ENCODE measurements at regions not wholly inside any gene's neighbourhood (a gene's known extent, or its start where the extent isn't known, plus 50 kb on each side); places are given as distances from the start of the nearest gene placed in this dataset.

DNA sequence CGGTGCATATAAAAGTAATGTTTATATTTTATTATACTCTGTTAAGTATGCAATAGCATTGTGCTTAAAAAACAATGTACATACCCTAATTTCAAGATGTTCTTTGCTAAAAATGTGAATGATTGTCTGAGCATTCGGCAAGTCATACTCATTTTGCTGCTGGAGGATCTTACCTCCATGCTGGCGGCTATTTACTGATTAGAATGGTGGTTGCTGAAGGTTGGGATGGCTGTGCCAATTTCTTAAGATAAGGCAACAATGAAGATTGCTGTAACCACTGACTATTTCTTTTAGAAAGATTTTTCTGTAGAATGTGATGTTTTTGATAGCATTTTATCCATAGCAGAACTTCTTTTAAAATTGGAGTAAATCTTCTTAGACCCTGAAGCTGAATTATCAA is 932.7 kb downstream of the ZPLD1 start:
- Mint-ChIP-seq H3K9me3 (no peaks in the 10 kb centered on the region), H3K27me3 (no peaks in the 10 kb centered on the region), H3K36me3 (ENCODE audit: low read depth) (no peaks in the 10 kb centered on the region), H3K4me3 (no peak overlapping the region), H3K27ac (no peak overlapping the region), H3K4me1 (ENCODE audit: low read depth) (no peaks in the 10 kb centered on the region)
- intact Hi-C loops (cut with micrococcal nuclease) = no loop called here

DNA sequence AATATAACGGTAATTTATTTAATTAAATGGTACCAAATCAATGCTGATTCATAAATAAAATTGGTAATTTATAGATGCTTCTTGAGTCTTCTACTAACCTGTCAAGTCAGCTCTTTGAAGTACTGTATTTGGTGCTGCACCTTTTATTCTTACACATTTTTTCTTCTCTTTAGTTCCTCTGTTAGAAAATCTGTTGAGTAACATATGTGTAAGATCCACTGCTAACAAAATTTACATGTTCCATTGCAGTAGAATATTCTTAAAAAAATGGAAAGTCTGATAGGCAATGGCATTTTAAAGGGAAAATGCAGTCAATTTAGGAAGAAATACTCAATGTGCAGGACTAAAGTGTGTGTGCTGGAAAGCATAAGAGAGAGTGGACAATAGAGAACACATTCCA is 936.6 kb downstream of the ZPLD1 start:
- intact Hi-C loops (cut with micrococcal nuclease) = no loop called here
- H3K27me3 Mint-ChIP-seq = no peaks in the 10 kb centered on the region
- no peaks in the 10 kb centered on the region for H3K4me1 Mint-ChIP-seq (ENCODE audit: low read depth)
- peaks cover 8% of the 10 kb centered on the region for H3K9me3 Mint-ChIP-seq
- no peak overlapping the region for H3K4me3 Mint-ChIP-seq
- no peaks in the 10 kb centered on the region for H3K36me3 Mint-ChIP-seq (ENCODE audit: low read depth)
- H3K27ac Mint-ChIP-seq = no peak overlapping the region

DNA sequence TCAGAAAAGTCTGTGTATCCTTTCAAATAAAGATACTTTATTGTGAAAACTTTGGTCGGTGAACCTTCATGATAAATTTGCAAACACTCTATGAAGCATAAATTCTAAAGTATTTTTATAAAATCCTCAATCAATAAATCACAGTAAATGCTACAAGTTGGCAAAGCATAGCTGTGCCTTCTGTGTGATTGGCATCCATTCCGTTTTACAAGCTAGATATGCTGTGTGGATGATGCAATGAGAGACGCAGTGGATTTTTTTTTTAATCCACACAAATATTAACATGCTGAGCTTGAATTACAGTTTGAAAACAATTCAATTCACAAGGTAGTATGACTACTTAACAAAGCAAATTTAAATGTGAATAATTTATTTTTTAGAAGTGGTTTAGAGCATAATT is 937.2 kb downstream of the ZPLD1 start:
- Mint-ChIP-seq H3K4me1 (ENCODE audit: low read depth) (no peaks in the 10 kb centered on the region), H3K36me3 (ENCODE audit: low read depth) (no peaks in the 10 kb centered on the region), H3K4me3 (no peak overlapping the region), H3K9me3 (peaks cover 9% of the 10 kb centered on the region), H3K27ac (no peak overlapping the region), H3K27me3 (no peaks in the 10 kb centered on the region)
- intact Hi-C loops (cut with micrococcal nuclease) = no loop called here

DNA sequence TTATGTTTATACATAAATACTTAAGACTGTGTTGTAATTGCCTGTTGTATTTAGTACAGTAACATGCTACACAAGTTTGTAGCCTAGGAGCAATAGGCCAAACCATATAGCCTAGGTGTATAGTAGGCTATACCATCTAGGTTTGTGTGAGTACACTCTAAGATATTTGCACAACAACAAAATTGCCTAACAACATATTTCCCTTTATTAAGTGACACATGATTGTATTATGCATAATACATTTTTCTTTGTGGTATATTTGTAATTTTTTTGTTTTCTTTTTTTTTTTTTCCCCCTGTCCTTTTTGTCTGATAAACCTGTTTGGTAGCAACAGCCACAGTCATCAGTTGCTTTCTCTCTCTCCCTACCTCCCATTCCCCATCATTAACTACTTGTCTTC is 945.6 kb downstream of the ZPLD1 start:
- no peaks in the 10 kb centered on the region for H3K4me1 Mint-ChIP-seq (ENCODE audit: low read depth)
- H3K9me3 Mint-ChIP-seq = peaks cover 9% of the 10 kb centered on the region
- H3K27ac Mint-ChIP-seq = no peak overlapping the region
- intact Hi-C loops (cut with micrococcal nuclease) = no loop called here
- no peak overlapping the region for H3K4me3 Mint-ChIP-seq
- no peaks in the 10 kb centered on the region for H3K36me3 Mint-ChIP-seq (ENCODE audit: low read depth)
- H3K27me3 Mint-ChIP-seq = no peaks in the 10 kb centered on the region

DNA sequence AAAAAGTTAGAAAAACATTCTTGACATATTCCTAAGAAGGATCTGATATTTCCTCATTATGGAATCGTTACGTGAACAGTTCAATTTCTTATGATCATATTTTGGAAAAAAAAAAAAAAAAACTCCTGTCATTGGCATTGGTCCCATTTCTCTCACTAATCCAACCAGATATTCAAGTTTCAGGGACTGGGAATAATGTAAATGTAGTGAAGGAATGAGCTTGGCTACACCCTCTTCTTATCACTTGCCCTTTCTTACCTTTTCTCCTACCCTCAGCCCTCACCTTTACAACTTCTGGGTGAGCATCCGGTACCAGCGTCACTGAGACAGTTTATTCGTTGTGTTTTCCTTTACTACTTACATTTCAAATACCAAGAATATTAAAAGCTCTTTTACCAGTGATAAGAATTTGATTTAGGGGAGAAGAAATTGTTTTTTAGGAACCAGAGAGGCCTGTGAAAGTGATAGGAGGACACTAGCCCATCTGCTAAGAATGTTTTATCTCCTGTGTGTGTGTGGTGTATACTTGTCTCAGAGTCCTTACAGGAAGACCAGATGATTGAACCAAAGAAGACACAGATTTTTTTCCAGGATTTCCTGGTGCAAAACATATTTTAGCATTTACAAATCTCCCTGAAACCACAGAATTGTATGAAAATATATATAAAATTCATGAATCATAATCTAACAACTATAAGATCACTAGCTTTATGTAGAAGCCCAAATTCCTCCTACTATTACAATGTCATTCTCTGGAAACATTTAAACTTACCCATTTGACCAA is 946.7 kb downstream of the ZPLD1 start:
- no peak overlapping the region for H3K4me3 Mint-ChIP-seq
- no peaks in the 10 kb centered on the region for H3K4me1 Mint-ChIP-seq (ENCODE audit: low read depth)
- no peaks in the 10 kb centered on the region for H3K36me3 Mint-ChIP-seq (ENCODE audit: low read depth)
- H3K27ac Mint-ChIP-seq = no peak overlapping the region
- intact Hi-C loops (cut with micrococcal nuclease) = no loop called here
- H3K9me3 Mint-ChIP-seq = peaks cover under 1% of the 10 kb centered on the region
- no peaks in the 10 kb centered on the region for H3K27me3 Mint-ChIP-seq

DNA sequence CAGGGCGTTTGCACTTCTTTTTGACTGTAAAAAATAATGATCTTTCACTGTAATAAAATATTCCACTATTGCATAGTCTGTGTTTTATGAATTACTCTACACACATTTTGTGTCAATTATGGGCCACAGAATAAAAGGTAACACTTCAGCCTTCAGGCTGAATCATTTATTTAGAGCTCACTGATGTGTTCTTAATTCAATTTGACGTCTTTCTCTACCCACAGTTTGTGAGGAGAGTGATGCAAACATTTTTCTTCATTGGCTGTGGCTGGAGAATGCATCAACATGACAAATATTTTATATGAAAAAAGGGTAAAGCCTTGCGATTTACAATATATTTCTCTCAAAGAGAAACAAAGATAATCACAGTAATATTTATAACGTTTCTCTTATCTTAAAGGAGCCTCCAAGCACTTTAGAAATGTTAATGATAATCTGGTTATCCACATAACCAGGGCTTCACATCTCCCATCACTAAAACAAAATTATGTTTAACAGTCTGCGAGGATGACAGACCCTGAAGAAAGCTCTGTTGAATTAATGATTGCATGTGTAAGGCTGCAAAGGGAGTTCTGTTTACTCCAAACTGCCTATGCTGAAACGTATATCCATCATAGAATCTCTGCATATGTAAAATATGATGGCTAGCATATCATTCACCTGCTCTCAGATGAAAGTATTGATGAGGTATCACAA is 951.3 kb downstream of the ZPLD1 start:
- Mint-ChIP-seq H3K9me3 (no peaks in the 10 kb centered on the region), H3K4me1 (ENCODE audit: low read depth) (no peaks in the 10 kb centered on the region), H3K4me3 (no peak overlapping the region), H3K36me3 (ENCODE audit: low read depth) (no peaks in the 10 kb centered on the region), H3K27me3 (no peaks in the 10 kb centered on the region), H3K27ac (no peak overlapping the region)
- intact Hi-C loops (cut with micrococcal nuclease) = no loop called here

DNA sequence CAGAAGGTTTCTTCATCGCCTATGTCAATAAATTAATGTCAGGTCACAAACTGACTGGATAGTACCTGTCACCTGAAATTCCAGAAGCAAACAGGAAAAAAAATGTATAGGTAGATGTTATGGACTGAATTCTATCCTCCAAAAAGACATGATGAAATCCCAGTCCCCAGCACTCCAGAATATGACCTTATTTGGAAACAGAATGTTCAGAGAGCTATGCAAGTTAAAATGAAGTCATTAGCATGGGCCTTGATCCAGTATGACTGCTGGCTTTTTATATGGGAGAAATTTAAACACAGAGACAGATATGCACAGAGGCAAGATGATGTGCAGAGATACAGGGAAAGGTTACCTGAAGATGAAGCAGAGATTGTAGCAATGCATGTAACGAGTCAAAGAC is 953.4 kb downstream of the ZPLD1 start:
- intact Hi-C loops (cut with micrococcal nuclease) = no loop called here
- Mint-ChIP-seq H3K4me3 (no peak overlapping the region), H3K27me3 (no peaks in the 10 kb centered on the region), H3K9me3 (no peaks in the 10 kb centered on the region), H3K4me1 (ENCODE audit: low read depth) (no peaks in the 10 kb centered on the region), H3K36me3 (ENCODE audit: low read depth) (no peaks in the 10 kb centered on the region), H3K27ac (no peak overlapping the region)

DNA sequence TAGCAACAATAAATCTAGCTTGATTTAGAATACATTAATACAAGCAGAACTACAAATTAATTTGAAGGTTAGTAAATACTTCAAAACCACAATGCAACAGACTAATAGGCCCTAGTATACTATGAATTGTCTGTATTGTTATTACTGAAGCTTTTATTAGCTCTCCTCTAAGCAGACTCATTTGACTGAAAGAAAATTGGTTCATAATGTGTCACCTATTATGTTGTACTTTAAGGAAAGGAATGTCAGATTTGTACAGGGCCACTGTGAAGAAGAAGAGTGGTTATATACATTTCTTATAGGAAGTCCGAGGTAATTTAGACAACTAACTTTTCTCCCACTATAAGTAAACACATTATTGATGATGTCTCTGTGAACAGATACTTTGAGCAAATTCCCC is 954.5 kb downstream of the ZPLD1 start:
- Mint-ChIP-seq H3K9me3 (no peaks in the 10 kb centered on the region), H3K27ac (no peak overlapping the region), H3K4me1 (ENCODE audit: low read depth) (no peaks in the 10 kb centered on the region), H3K36me3 (ENCODE audit: low read depth) (no peaks in the 10 kb centered on the region), H3K27me3 (no peaks in the 10 kb centered on the region), H3K4me3 (no peak overlapping the region)
- intact Hi-C loops (cut with micrococcal nuclease) = no loop called here

DNA sequence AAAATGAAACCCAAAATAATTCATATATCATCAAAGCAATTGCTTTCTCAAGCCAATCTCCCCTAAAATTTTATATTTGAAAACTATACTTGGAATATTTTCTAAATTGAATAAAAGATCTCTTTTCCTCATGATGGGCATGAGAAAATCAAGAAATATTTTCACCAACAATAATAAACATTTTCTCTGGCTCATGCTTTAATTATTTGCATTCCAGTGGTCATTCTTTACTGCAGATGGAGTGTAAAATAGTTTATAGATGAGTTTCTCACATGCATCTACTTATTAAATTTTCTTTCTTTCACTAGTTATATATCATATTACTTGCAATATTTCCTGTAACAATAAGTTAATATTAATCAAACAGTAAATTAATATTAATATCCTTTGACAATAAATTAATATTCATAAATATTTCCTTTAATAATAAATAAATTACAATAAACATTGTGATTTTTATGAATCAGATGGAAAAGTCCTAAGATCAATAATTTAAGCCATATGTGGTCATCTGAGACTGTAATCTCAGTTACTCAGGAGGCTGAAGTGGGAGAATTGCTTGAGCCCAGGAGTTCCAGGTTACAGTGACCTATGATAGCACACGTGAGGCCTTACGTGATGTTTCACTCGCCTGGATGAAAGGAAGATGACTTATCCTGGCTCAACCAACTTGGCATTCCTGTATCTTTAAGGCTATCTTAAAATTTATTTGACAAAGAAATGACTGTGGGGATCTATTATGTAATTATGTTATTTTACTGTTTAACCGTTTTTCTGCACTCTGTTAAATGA is 958.8 kb downstream of the ZPLD1 start:
- Mint-ChIP-seq H3K27me3 (no peaks in the 10 kb centered on the region), H3K4me3 (no peak overlapping the region)
- intact Hi-C loops (cut with micrococcal nuclease) = no loop called here

DNA sequence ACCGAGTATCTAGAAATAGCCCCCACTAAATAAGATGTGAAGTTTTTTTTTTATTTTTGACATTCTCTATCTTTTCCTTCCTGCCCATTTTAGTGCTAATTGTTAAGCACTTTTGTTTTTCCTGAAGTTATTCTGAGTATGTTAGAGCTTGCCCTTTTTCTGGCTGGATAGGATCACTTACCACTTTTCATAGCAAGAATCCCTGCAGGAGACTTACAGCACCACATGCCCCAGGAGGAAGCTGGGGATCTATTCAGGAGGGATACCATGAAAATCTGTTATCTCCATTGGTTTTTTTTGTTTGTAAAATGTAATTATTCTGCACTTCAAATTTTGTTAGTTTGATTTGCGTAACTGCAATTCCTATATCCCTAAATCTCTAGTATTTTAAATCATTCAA is 968.4 kb downstream of the ZPLD1 start:
- intact Hi-C loops (cut with micrococcal nuclease) = no loop called here
- Mint-ChIP-seq H3K9me3 (no peaks in the 10 kb centered on the region), H3K4me1 (ENCODE audit: low read depth) (no peaks in the 10 kb centered on the region), H3K27ac (no peak overlapping the region), H3K36me3 (ENCODE audit: low read depth) (no peaks in the 10 kb centered on the region), H3K4me3 (no peak overlapping the region), H3K27me3 (no peaks in the 10 kb centered on the region)

More for the DNA sequence above, 958.8 kb downstream of the ZPLD1 start:
- H3K36me3 Mint-ChIP-seq (ENCODE audit: low read depth) = no peaks in the 10 kb centered on the region
- no peak overlapping the region for H3K27ac Mint-ChIP-seq
- H3K9me3 Mint-ChIP-seq = peaks cover 8% of the 10 kb centered on the region
- no peaks in the 10 kb centered on the region for H3K4me1 Mint-ChIP-seq (ENCODE audit: low read depth)

DNA sequence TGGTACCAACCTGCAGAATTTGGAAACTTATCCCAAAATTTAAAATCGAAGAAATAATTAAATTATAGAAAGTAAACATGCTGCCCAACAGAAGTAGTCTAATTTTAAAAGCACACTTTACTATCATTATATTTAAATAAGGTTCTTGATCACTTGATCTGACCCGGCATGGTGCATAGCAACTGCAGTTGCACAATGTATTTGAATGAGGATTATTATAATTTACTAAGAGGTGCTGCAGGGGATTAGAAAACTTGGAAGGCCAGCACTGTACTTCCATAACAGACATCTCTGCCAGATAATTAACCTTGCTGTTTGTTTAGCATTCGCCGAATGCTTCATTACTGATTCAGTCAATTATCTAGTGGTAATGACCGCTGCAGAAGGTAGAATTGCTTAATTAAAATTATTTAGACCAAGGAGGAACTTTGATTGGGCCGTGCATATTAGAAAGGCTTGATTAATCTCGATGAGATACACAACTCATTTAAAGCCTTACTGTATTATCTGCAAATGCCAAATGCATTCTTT is 971.6 kb downstream of the ZPLD1 start:
- Mint-ChIP-seq H3K27me3 (no peaks in the 10 kb centered on the region), H3K4me1 (ENCODE audit: low read depth) (no peaks in the 10 kb centered on the region), H3K9me3 (no peaks in the 10 kb centered on the region), H3K4me3 (no peak overlapping the region), H3K36me3 (ENCODE audit: low read depth) (no peaks in the 10 kb centered on the region), H3K27ac (no peak overlapping the region)
- intact Hi-C loops (cut with micrococcal nuclease) = no loop called here

DNA sequence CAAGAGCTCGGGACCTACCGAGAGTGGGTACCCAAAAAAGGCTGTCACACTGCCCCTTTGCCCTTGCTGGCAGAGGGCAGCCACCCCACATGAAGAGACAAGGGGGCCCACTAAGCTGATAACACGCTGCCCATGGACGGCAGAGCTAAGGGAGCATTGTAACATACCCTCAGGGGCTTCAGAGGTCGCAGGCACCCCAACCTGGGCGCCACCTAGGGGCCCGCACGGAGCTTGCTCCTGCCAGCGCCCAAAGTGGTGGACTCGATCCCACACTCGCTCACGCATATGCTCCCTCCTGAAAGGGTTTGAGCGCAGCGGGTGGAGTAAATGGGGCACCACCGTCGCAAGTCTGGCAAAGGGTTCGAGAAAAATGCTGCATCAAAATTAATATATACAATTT is 975.4 kb downstream of the ZPLD1 start:
- Mint-ChIP-seq H3K9me3 (no peaks in the 10 kb centered on the region), H3K27ac (no peak overlapping the region), H3K36me3 (ENCODE audit: low read depth) (no peaks in the 10 kb centered on the region)

DNA sequence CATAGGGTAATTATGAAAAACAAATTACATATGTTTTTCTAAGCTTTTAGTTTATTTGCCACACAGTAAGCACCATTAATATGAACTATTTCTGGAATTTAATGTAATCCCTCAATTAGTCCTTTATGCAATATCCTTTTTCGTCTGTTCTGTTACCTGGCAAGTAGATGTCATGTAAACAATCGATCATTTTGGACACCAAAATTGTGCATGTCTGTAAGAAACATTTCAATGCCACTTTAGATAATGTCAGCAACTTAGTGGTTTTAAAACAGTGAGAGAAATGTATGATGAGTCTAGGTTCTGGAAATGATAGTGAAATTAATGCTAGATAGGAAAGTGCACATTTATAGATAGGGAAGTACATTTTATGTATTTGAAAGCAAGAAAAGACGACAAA is 986.6 kb downstream of the ZPLD1 start:
- Mint-ChIP-seq H3K36me3 (ENCODE audit: low read depth) (no peaks in the 10 kb centered on the region), H3K9me3 (no peaks in the 10 kb centered on the region), H3K27ac (no peak overlapping the region), H3K4me1 (ENCODE audit: low read depth) (no peaks in the 10 kb centered on the region), H3K4me3 (no peak overlapping the region), H3K27me3 (no peaks in the 10 kb centered on the region)
- intact Hi-C loops (cut with micrococcal nuclease) = no loop called here

More for the DNA sequence above, 975.4 kb downstream of the ZPLD1 start:
- no peaks in the 10 kb centered on the region for H3K4me1 Mint-ChIP-seq (ENCODE audit: low read depth)
- no peak overlapping the region for H3K4me3 Mint-ChIP-seq
- intact Hi-C loops (cut with micrococcal nuclease) = no loop called here
- H3K27me3 Mint-ChIP-seq = no peaks in the 10 kb centered on the region

DNA sequence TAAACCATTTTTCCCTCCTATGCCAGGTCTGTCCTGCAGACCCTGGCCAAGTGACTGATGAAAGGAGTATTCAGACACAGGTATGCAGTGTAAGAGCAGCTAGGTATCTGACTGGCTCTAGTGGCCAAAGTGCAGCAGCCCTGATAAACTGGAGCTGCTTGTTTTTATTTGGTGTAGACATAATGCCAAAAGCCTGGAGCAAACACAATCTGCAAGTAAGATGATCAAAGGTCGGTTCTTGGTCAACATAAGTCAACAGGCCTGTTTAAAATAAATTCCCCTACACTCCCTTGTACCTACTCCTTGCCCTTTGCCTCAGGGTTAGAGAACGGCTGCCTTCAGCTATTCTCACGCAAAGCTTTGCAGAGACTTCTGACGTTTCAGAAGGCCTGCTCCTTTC is 1003.1 kb downstream of the ZPLD1 start:
- H3K4me1 Mint-ChIP-seq (ENCODE audit: low read depth) = no peaks in the 10 kb centered on the region
- intact Hi-C loops (cut with micrococcal nuclease) = no loop called here
- H3K36me3 Mint-ChIP-seq (ENCODE audit: low read depth) = no peaks in the 10 kb centered on the region
- peaks cover 20% of the 10 kb centered on the region for H3K9me3 Mint-ChIP-seq
- no peaks in the 10 kb centered on the region for H3K27me3 Mint-ChIP-seq
- H3K4me3 Mint-ChIP-seq = no peak overlapping the region
- no peak overlapping the region for H3K27ac Mint-ChIP-seq

Measured in dendritic cell treated with granulocyte-macrophage colony-stimulating factor and Interleukin-4, amounts not matched to agents 40 ng/mL and 50 ng/mL, for 4 days (primary cell).